UCSD-AML1 (cell line): ENCODE measurements at regions not wholly inside any gene's neighbourhood (a gene's known extent, or its start where the extent isn't known, plus 50 kb on each side); places are given as distances from the start of the nearest gene placed in this dataset.

ENCODE experiments used
- DNase-seq: peaks from one replicate; lab custom pipeline; 2025; ENCODE audit not compliant: unreplicated experiment; lab: John Stamatoyannopoulos, UW

GRCh38 chr10:4733150-4733842 is 92.7 kb upstream of the AKR1E2 start:
- DNase-seq: no peak

DNA sequence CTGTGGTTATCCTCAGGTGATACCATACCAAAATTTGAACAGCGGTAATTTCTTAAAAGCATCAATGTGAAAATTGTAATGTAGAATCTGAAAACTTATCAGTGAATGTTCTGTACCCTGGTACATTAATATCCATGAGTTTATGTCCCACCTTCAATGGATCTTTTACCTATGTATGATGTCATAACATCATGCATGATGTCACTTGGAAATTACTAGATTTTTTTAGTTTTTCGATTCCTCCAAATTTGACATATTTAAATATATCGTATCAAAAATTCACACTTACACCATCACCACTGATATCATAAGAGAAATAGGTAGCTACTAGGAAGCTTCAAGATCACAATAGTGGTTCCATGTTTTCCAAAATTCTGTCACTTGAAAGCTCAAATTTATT is 95.0 kb upstream of the AKR1E2 start:
- no peak for DNase-seq

DNA sequence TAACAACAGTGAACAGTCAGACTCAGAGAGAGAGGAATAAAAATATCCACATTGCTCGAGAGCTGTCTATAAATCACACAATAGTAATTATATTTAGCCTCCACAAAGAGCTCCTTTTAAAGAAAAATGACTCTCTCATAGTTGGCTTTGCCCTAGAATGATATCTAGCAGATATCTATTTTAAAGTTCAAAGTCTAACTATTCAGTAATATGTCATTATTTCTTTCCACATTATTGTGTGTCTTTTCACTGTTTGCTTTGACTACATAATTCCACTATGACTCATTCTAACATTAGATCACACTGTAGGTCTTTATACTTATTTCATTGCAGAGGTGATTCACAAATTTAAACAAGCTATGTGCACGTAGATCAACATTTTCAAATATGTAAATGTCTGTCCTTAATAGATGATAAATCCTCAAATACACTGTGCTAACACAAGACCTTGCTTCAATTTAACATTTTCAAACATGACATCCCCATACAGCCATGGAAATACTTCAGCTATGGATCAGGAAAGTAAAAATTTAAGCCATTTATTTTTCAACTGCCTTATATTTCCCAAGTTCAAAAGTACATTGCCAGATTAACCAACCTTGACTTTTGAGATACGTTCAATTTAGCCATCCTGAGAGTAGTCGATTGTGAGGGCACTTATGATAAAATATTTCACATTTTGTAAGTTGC is 99.9 kb upstream of the AKR1E2 start:
- no peak for DNase-seq

DNA sequence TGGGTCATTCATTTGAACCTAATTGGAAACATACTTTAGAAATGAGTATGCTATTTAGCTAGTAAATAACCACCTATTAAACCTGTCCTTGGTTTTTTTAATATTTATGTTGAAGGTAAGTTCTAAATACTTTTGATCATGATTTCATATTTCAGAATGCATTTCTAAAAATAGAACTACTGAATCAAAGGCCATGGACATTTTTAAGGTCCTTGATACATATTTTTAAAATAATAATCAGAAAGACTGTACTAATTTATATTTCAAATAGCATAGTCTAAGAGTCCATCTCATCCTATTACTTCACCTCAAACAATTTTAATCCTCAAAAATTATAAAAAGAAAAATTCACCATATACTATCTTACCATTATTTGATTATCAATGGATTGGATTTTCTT is 102.1 kb upstream of the AKR1E2 start:
- DNase-seq: no peak

DNA sequence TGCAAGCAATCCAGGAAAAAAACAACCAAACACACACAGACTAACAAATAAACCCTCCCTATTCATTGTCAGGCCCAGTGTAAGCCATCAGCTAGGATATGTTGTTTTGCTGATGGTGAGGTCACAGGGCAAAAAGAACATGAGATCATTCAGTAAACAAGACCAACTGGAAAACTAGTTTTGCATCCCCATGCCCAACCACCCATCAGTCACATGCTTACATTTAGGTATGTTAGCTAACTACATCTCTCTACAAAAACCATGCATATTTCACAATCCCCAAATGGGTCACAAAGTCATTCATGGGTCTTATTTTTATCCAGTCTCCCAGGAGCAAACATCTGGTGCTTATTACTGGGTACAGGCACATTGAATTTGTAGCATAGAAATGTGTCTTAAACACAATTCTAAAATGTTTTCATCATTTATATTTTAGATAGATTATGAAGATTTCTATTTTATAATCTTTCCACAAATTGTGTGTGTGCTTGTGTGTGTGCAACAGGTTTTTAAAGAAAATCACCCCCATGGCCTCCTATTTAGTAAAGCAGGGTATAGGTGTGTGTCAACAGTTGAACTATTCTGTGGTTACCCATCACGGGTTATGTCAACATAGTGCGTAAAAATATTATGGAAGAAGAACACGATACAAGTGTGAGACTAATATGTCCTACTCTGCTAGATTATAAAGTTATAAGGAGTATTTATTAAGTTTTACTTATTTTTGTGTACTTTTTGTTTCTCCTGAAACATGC is 103.8 kb upstream of the AKR1E2 start:
- DNase-seq: no peak

GRCh38 chr10:4720463-4720862 is 105.5 kb upstream of the AKR1E2 start:
- DNase-seq: no peak

DNA sequence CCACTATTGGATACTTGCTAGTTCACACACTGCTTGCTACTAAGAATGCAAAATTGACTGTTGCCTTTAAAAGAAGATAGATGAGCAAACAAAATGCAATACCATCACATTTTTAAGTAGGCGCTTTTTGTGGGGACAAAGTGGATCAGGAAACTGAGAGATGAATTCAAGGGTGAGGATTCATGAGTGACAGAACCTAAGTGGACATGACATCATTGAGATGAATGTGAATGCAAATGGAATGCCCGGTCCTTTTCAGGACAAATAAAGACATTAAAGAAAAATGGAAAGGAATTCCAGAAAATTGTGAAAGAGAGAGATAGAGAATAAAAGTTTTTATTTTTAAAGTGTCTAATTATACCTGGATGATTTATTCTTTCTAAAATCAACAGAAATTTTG is 106.3 kb upstream of the AKR1E2 start:
- DNase-seq: no peak

- no peak for DNase-seq
Observed at GRCh38 chr10:4719036-4719435, 107.0 kb upstream of the AKR1E2 start.

GRCh38 chr10:4718544-4718943 is 107.5 kb upstream of the AKR1E2 start:
- no peak for DNase-seq

DNA sequence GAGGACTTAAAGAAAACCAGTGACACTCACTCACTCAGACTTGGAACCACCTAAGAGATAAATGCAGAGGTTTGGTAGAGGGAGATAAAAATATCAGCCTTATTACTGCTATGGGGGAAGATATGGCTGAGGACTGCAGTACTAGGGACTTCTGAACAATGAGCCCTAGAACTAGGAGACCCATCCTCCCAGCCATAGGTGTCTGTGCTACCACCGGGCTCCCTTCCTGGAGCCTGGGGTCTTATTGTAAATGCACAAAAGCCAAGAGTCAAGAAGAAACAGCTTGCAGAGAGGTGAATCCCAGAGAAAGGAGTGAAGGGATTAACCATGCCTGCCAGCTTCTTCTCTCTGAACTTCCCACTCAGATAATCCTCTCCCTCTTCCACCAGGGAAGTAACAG is 108.3 kb upstream of the AKR1E2 start:
- no peak for DNase-seq

- DNase-seq: no peak
Observed at GRCh38 chr10:4710858-4711257, 115.1 kb upstream of the AKR1E2 start.

DNA sequence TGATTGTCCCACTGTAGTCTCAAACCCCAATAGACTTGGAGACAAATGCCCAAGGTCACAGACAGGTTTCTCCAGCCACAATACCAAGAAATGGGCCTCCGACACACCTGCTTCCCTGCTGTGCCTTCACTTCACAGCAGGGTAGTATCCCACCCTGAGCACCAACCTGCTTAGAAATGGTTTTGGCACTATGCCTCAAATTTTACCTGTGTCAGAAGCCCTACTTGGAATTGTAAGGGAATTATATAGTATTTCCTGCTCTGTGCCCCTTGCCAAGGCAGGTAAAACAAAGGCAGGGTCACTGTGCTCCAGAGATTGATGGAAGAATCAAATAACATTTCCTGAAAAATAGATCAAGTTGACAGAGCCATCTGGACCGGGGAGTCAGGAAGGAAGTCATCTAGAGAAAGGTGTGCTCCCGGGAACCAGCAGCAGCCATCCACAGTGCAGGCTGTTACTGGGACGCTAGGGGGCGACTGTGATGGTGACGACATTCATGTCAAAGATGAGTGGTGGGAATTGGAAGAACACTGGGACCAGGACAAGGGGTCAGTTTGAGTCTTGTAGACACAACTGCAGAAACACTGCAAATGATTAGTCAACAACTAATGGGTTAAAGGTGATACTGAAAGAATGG is 117.8 kb upstream of the AKR1E2 start:
- peak; percentile 14 for DNase-seq

DNA sequence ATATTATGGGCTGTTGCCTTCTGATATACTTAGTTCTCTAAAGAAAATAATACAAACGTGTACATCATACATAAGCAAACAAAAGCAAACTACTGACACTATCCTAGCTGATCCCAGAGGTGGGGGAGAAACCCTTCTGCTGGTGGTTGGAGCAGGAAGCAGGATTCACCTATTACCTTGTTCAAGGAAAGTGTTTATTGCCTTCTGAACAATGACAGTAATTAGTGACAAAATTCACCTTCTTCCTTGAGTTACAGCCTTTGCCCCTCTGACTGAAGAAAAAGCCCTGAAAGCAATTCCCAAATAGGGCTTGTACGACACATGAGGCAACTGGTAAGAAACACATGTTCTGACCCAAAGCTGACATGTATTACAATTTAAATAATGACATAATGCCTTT is 118.8 kb upstream of the AKR1E2 start:
- no peak for DNase-seq

DNA sequence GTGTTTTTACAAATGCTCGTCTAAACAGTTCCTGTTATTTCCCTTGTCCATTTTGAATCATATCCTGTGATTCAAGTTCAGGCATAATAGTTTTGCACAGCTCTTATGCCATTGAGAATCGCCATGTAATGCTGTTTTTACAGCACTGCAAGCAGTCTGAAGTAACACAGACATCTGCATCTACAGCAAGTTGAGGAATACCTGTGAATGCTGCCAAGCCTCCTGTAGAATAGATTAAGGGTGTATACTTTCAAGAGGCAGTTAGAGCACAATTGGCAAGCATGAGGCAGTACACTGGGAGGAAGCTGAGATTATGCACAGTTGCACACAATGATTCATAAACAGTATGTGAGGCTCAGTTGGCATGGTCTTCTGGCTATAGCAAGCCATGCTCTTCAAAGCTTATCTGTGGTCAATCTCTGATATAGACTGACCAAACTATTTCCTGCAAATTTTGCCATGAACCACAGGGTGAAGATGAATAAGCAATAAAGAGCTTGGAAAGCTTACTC is 121.9 kb upstream of the AKR1E2 start:
- DNase-seq: no peak

DNA sequence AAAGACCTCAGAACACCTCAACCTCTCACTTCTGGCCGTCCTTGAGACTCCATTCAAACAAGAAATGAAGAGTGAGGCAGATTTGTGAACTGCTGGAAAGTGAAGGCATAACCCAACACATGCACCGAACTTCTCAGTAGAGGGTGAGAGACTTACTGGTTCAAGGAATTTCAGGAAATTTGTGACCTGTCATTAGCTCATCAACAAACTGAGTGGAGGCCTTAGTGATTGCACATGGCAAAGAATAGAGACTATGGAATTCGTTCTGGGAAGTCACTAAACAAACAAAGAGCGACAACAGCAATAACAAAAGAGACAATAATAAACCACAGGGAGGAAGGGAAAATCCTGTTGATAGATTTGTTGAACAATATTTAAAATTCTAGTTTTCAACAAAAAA is 125.0 kb upstream of the AKR1E2 start:
- no peak for DNase-seq

DNA sequence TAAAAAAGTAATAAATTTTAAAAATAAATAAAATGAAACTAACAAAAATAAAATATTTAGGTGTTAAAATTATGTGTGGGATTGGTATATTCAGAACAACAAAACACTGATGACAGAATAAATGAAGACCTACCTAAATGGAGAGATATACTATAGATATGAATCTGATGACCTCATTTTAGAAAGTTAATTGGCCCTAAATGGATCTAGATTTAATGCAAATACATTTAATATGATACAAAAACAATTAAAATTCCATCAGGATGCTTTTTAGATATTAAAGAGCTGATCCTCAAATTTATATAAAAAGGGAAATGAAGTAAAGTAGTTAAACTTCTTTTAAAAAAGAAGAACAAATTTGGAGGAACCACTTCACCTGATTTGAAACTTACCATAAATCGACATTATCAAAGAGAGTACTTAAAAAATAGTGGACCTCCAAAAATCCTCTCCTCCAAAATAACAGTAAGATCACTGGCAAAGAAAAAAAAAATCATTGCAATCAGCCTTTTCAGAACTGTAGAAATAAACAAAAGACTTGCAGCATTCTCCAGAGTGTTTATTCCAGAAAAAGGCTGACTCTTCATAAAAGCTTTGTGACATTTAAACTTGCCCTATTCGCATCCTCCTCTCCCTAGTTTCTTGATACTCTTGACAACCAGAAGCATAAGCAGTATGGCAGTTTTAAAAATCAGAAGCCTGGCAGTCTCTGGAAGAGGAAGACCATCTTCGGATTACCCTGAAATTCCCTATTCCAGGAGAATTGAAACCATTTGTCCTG is 125.9 kb upstream of the AKR1E2 start:
- DNase-seq: no peak

GRCh38 chr10:4698075-4698474 is 127.9 kb upstream of the AKR1E2 start:
- no peak for DNase-seq

- DNase-seq: no peak
Observed at GRCh38 chr10:4696186-4696585, 129.8 kb upstream of the AKR1E2 start.

GRCh38 chr10:4693967-4694366 is 132.0 kb upstream of the AKR1E2 start:
- DNase-seq: no peak

DNA sequence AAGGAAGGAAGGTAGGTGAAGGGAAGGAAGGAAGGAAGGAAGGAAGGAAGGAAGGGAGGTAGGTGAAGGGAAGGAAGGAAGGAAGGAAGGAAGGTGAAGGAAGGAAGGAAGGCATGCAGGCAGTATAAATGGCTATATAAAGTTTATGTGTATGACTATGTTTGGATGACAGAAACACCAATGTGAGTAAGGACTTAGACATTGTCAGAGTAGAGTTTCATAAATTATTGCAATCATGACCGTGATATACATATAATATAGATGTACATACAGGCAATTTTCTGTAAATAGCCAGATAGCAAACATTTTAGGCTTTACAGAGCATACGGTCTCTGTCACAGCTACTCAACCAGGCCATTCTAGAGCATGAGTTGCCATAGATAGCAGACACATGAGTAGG is 133.8 kb upstream of the AKR1E2 start:
- no peak for DNase-seq

DNA sequence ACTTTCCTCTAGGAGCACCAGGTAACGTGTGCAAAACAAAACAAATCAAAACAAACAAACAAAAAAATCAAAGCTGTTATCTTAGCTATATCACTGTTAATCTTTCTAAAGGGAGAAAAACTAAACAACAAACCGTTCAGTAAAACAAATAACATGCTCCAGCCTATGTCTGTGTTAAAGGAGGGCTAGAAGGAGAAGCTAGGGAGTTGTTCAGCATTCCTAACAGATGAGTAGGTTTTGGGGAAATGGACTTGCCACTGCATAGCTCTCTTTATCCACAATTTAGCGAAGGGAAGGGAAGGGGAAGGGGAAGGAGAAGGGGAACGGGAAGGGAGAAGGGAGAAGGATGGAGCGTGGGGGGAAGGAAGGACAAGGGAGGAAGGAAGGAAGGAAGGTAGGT is 134.2 kb upstream of the AKR1E2 start:
- no peak for DNase-seq
